CD14-positive monocyte (primary cell): ENCODE measurements at regions not wholly inside any gene's neighbourhood (a gene's known extent, or its start where the extent isn't known, plus 50 kb on each side); places are given as distances from the start of the nearest gene placed in this dataset.

Source experiments
- DNase-seq, 3 donors: peaks; one replicate each; pipeline ENCODE4 v3.0.0-alpha.2; 2011 to 2022
- H2AFZ ChIP-seq: 2 replicates; pipeline ENCODE4 v1.6.0; 2012; ENCODE audit warnings: mild to moderate bottlenecking, low read depth, low read length, inconsistent platforms; ENCODE audit not compliant: insufficient read depth, poor library complexity, severe bottlenecking
- H3K27ac ChIP-seq, 2 donors: 1 replicate in 1 of 2; 2 replicates in 1 of 2; pipeline ENCODE4 v1.5.1; 2012 to 2013; ENCODE audit warnings: low read length in 2 of 2, control low read depth in 1 of 2, inconsistent platforms in 1 of 2, low read depth in 1 of 2, mild to moderate bottlenecking in 1 of 2
- H3K27me3 ChIP-seq, 2 donors: one replicate each; pipeline versions ENCODE4 v1.6.0 to v1.6.1; 2011 to 2013; ENCODE audit warnings: low read length in 2 of 2; ENCODE audit not compliant: control insufficient read depth in 2 of 2, insufficient read depth in 2 of 2
- H3K36me3 ChIP-seq, 2 donors: replicated peaks in 1 of 2; 1 replicate in 1 of 2; 2 replicates in 1 of 2; pipeline versions ENCODE4 v1.5.1 to v1.6.1; 2012 to 2013; ENCODE audit warnings: low read length in 2 of 2, control low read depth in 1 of 2, inconsistent platforms in 1 of 2, mild to moderate bottlenecking in 1 of 2; ENCODE audit not compliant: insufficient read depth in 2 of 2, control insufficient read depth in 1 of 2
- H3K4me1 ChIP-seq, 2 donors: 1 replicate in 1 of 2; 2 replicates in 1 of 2; pipeline versions ENCODE4 v1.5.1 to v1.6.1; 2012 to 2013; ENCODE audit warnings: low read length in 2 of 2, control low read depth in 1 of 2, inconsistent platforms in 1 of 2, mild to moderate bottlenecking in 1 of 2, moderate library complexity in 1 of 2; ENCODE audit not compliant: insufficient read depth in 2 of 2, control insufficient read depth in 1 of 2
- H3K4me2 ChIP-seq: replicated peaks from 2 replicates; pipeline ENCODE3; 2012; ENCODE audit warnings: low read length, moderate library complexity, mild to moderate bottlenecking; ENCODE audit not compliant: poor library complexity, severe bottlenecking; ENCODE audit errors: extremely low read depth
- H3K4me3 ChIP-seq, 3 experiments: fragments of 200-600 bp in 1 of 3; sonication (generic) in 1 of 3; replicated peaks in 1 of 3; 1 replicate in 2 of 3; 2 replicates in 1 of 3; pipeline ENCODE4 v1.5.1; 2011 to 2013; ENCODE audit warnings: low read length in 3 of 3, mild to moderate bottlenecking in 3 of 3, control low read depth in 2 of 3, low read depth in 2 of 3, inconsistent platforms in 1 of 3, moderate library complexity in 1 of 3
- H3K79me2 ChIP-seq: 2 replicates; pipeline ENCODE4 v1.6.0; 2012; ENCODE audit warnings: mild to moderate bottlenecking, control low read depth, inconsistent platforms, low read length, moderate library complexity; ENCODE audit not compliant: insufficient read depth
- H3K9ac ChIP-seq: 2 replicates; pipeline ENCODE4 v1.6.0; 2017; ENCODE audit warnings: low read length, mild to moderate bottlenecking; ENCODE audit not compliant: insufficient read depth, poor library complexity, severe bottlenecking
- H3K9me3 ChIP-seq, 2 donors: replicated peaks in 1 of 2; 1 replicate in 1 of 2; 2 replicates in 1 of 2; pipeline versions ENCODE4 v1.5.1 to v1.6.1; 2012 to 2013; ENCODE audit warnings: low read length in 2 of 2, control low read depth in 1 of 2; ENCODE audit not compliant: control insufficient read depth in 1 of 2, insufficient read depth in 1 of 2
- H4K20me1 ChIP-seq: 2 replicates; pipeline ENCODE4 v1.6.0; 2012; ENCODE audit warnings: mild to moderate bottlenecking, low read length, control low read depth, moderate library complexity; ENCODE audit not compliant: insufficient read depth
- H3K27ac Mint-ChIP-seq, 7 donors: one replicate each; pipeline ENCODE4 v1.8.0; 2020; ENCODE audit warnings: mild to moderate bottlenecking in 7 of 7, mixed read lengths in 7 of 7, moderate library complexity in 6 of 7, inconsistent platforms in 2 of 7
- H3K27me3 Mint-ChIP-seq, 3 donors: one replicate each; pipeline ENCODE4 v1.8.0; 2021 to 2022; ENCODE audit warnings: low read depth in 3 of 3, mild to moderate bottlenecking in 3 of 3, mixed read lengths in 3 of 3, moderate library complexity in 3 of 3, inconsistent platforms in 1 of 3
- H3K36me3 Mint-ChIP-seq, 2 donors: one replicate each; pipeline ENCODE4 v1.8.0; 2020; ENCODE audit warnings: mixed read lengths in 2 of 2, inconsistent platforms in 1 of 2, mild to moderate bottlenecking in 1 of 2
- H3K4me1 Mint-ChIP-seq: one replicate; pipeline ENCODE4 v1.8.0; 2020; ENCODE audit warnings: mild to moderate bottlenecking, mixed read lengths
- H3K4me3 Mint-ChIP-seq, 2 donors: one replicate each; pipeline ENCODE4 v1.8.0; 2020; ENCODE audit warnings: mild to moderate bottlenecking in 2 of 2, mixed read lengths in 2 of 2, moderate library complexity in 1 of 2
- H3K9me3 Mint-ChIP-seq, 7 donors: one replicate each; pipeline ENCODE4 v1.8.0; 2020 to 2022; ENCODE audit warnings: mixed read lengths in 7 of 7, mild to moderate bottlenecking in 6 of 7, moderate library complexity in 6 of 7, inconsistent platforms in 2 of 7
- WGBS: methylation state at CpG from one replicate; pipeline ENCODE4 v1.1.5; 2013; ENCODE audit warnings: missing lambda C conversion rate; ENCODE audit not compliant: insufficient coverage; 5-methylcytosine and 5-hydroxymethylcytosine counted together
- intact Hi-C, 2 donors: fragments of 100-400 bp; cut with micrococcal nuclease; formaldehyde crosslinking; loops; one replicate each; pipeline versions ENCODE4 v1.15.0 to v1.15.1; 2023
- TF ChIP-seq, protein P1 (sequence below): fragments of 200-600 bp; IDR thresholded peaks from one replicate; pipeline ENCODE4 v1.8.0; 2022; ENCODE audit warnings: antibody characterized with exemption, mild to moderate bottlenecking

DNA sequence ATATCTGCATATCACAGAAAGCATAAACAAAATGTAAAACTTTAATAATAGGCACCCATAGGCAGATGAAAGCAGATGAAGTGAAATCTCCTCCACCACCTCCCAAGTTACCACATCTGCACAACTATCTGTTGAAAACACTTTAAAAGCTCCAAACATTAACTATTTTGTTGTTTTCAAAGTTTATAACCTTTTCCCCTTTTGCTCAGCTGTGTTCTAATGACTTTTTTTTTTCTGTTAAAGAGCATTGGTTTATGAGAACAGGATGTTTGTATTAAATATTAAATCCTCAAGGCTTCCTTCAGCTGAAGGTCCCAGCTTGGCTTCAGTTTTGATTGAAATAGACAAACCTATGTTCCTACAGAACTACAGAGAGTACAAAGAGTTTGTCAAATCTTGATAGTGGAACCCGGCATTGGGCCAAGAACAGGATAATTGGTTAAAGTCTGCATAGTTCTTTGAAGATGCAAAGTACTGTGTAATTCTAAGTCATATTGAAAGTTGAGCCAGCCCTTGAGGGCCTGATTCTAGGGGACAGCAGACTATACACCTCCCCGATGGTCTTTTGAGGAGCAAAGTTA lies 255.1 kb upstream of the JAG1 start:
- Histone ChIP-seq H3K36me3 (no peaks in the 10 kb centered on the region), H3K27me3 (no peaks in the 10 kb centered on the region), H3K4me2 (no peak overlapping the region), H3K27ac (no peak overlapping the region), H3K9me3 (no peaks in the 10 kb centered on the region), H4K20me1 (no peaks in the 10 kb centered on the region), H3K4me3 (no peak overlapping the region), H3K4me1 (no peaks in the 10 kb centered on the region), H2AFZ (no peak overlapping the region), H3K9ac (no peak overlapping the region), H3K79me2 (no peaks in the 10 kb centered on the region)
- 100% methylated on average over 1 of the region's 2 CpGs for WGBS
- Mint-ChIP-seq H3K4me1 (no peaks in the 10 kb centered on the region), H3K27me3 (peaks cover 0 to 2% (median 1%) of the 10 kb centered on the region in 3 donors), H3K4me3 (no peak overlapping the region), H3K9me3 (peaks cover 7 to 12% (median 11%) of the 10 kb centered on the region in 7 donors), H3K27ac (no peak overlapping the region), H3K36me3 (no peaks in the 10 kb centered on the region)
- TF ChIP-seq, protein P1, sequence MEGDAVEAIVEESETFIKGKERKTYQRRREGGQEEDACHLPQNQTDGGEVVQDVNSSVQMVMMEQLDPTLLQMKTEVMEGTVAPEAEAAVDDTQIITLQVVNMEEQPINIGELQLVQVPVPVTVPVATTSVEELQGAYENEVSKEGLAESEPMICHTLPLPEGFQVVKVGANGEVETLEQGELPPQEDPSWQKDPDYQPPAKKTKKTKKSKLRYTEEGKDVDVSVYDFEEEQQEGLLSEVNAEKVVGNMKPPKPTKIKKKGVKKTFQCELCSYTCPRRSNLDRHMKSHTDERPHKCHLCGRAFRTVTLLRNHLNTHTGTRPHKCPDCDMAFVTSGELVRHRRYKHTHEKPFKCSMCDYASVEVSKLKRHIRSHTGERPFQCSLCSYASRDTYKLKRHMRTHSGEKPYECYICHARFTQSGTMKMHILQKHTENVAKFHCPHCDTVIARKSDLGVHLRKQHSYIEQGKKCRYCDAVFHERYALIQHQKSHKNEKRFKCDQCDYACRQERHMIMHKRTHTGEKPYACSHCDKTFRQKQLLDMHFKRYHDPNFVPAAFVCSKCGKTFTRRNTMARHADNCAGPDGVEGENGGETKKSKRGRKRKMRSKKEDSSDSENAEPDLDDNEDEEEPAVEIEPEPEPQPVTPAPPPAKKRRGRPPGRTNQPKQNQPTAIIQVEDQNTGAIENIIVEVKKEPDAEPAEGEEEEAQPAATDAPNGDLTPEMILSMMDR = no peak
- intact Hi-C loops = no loop called here
- no peak for DNase-seq

DNA sequence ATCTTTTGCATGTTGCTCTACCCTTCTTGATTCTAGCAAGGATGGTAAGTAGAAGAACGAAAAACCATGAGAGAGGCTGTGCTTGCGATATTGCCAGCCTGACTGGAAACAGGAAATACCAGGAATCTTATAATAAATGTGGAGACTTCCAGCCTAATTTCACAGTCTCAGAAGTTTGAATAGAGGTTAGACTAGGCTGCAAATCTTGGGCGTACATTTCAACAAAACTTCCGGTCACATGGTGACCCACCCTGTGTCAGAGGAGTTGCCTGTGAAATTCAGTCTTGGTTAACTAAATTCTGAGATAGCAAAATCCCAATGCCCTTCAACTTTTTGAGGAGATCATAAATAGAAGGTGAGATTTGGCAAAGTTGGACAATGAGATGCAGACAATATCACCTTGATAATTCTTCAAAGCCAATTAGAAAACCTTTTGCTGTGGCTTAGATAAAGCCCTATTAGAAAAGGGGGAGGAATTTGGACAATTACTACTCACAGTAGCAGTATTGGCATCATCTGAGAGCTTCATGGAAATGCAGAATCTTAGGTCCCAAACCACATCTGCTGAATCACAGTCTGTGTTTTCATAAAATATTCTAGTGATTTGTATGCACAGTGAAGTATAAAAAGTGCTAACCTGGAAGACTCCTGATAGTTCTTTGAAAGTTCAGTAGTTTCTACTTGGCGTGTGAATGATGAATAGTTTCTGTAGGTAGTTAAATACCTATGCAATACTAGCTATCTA lies 262.0 kb upstream of the JAG1 start:
- intact Hi-C loops = no loop called here
- no peaks in the 10 kb centered on the region for H3K4me1 Mint-ChIP-seq
- Histone ChIP-seq H3K4me1 (no peaks in the 10 kb centered on the region), H3K9ac (no peak overlapping the region), H3K9me3 (no peaks in the 10 kb centered on the region), H3K79me2 (no peaks in the 10 kb centered on the region), H3K36me3 (no peaks in the 10 kb centered on the region), H3K27me3 (no peaks in the 10 kb centered on the region), H4K20me1 (no peaks in the 10 kb centered on the region), H2AFZ (no peak overlapping the region), H3K4me2 (no peak overlapping the region), H3K4me3 (no peak overlapping the region), H3K27ac (no peak overlapping the region)
- peaks cover 0 to 2% (median 1%) of the 10 kb centered on the region in 3 donors for H3K27me3 Mint-ChIP-seq
- DNase-seq = no peak
- H3K27ac Mint-ChIP-seq = no peak overlapping the region
- TF ChIP-seq, protein P1 = no peak
- WGBS = 92% methylated on average over 2 of the region's 5 CpGs
- H3K9me3 Mint-ChIP-seq = peaks cover 2 to 10% (median 5%) of the 10 kb centered on the region in 7 donors
- H3K36me3 Mint-ChIP-seq = no peaks in the 10 kb centered on the region
- H3K4me3 Mint-ChIP-seq = no peak overlapping the region
